ENCODE measurements at regions not wholly inside any gene's neighbourhood (a gene's known extent, or its start where the extent isn't known, plus 50 kb on each side); places are given as distances from the start of the nearest gene placed in this dataset.

- ChIA-PET POLR2A (no interaction called here), CTCF (no interaction called here)
- no peak for TF ChIP-seq HDGF (IDR thresholded peaks at IDR 0.05; ENCODE audit: borderline replicate concordance)
- no peak for TF ChIP-seq ZNF384 (IDR thresholded peaks at IDR 0.05)
- no peak for TF ChIP-seq ELF4 (IDR thresholded peaks at IDR 0.05)
- no peak for TF ChIP-seq FOXA1 (IDR thresholded peaks at IDR 0.05)
- TF ChIP-seq NFRKB (IDR thresholded peaks at IDR 0.05): no peak
- TF ChIP-seq SP1 (IDR thresholded peaks at IDR 0.05): no peak
- no peak for TF ChIP-seq SUZ12 (IDR thresholded peaks at IDR 0.05)
- no peak for TF ChIP-seq FOXK2 (IDR thresholded peaks at IDR 0.05)
- TF ChIP-seq, protein P1, sequence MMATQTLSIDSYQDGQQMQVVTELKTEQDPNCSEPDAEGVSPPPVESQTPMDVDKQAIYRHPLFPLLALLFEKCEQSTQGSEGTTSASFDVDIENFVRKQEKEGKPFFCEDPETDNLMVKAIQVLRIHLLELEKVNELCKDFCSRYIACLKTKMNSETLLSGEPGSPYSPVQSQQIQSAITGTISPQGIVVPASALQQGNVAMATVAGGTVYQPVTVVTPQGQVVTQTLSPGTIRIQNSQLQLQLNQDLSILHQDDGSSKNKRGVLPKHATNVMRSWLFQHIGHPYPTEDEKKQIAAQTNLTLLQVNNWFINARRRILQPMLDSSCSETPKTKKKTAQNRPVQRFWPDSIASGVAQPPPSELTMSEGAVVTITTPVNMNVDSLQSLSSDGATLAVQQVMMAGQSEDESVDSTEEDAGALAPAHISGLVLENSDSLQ (IDR thresholded peaks at IDR 0.05): no peak
- TF ChIP-seq TARDBP (IDR thresholded peaks at IDR 0.05): no peak
- DNase-seq (ENCODE audit: extremely low spot score): no peak
Measured at GRCh38 chr3:144102421-144102820, 130.8 kb downstream of the DIPK2A start.

- DNase-seq (ENCODE audit: extremely low spot score): no peak
- POLR2A ChIA-PET: no interaction called here
- TF ChIP-seq ZNF384 (IDR thresholded peaks at IDR 0.05) (no peak), ELF4 (IDR thresholded peaks at IDR 0.05) (no peak), NFRKB (IDR thresholded peaks at IDR 0.05) (no peak), FOXM1 (IDR thresholded peaks at IDR 0.05; ENCODE audit: borderline replicate concordance) (no peak), TARDBP (IDR thresholded peaks at IDR 0.05) (no peak), FOXA1 (IDR thresholded peaks at IDR 0.05) (no peak), CTBP1 (IDR thresholded peaks at IDR 0.05; ENCODE audit: borderline replicate concordance) (no peak), LEF1 (IDR thresholded peaks at IDR 0.05; ENCODE audit: borderline replicate concordance) (no peak), SUZ12 (IDR thresholded peaks at IDR 0.05) (no peak)
- CTCF ChIA-PET: no interaction called here
Measured at GRCh38 chr3:144104186-144104585, 132.6 kb downstream of the DIPK2A start.

GRCh38 chr3:144104679-144105078 lies 133.1 kb downstream of the DIPK2A start:
- no peak for DNase-seq (ENCODE audit: extremely low spot score)
- TF ChIP-seq TARDBP (IDR thresholded peaks at IDR 0.05) (no peak), ARNT (IDR thresholded peaks at IDR 0.05) (no peak), ELF4 (IDR thresholded peaks at IDR 0.05) (no peak), FOXK2 (IDR thresholded peaks at IDR 0.05) (no peak), BHLHE40 (IDR thresholded peaks at IDR 0.05; ENCODE audit: borderline replicate concordance) (no peak), FOXA1 (IDR thresholded peaks at IDR 0.05) (no peak), HDGF (IDR thresholded peaks at IDR 0.05; ENCODE audit: borderline replicate concordance) (no peak), CTBP1 (IDR thresholded peaks at IDR 0.05; ENCODE audit: borderline replicate concordance) (no peak), NFRKB (IDR thresholded peaks at IDR 0.05) (no peak), SP1 (IDR thresholded peaks at IDR 0.05) (no peak), FOXM1 (IDR thresholded peaks at IDR 0.05; ENCODE audit: borderline replicate concordance) (no peak), ZNF384 (IDR thresholded peaks at IDR 0.05) (no peak), L3MBTL2 (conservative IDR thresholded peaks at IDR 0.05) (no peak), SUZ12 (IDR thresholded peaks at IDR 0.05) (no peak), LEF1 (IDR thresholded peaks at IDR 0.05; ENCODE audit: borderline replicate concordance) (no peak)
- TF ChIP-seq, protein P1 (IDR thresholded peaks at IDR 0.05): no peak
- CTCF ChIA-PET: no interaction called here
- POLR2A ChIA-PET: no interaction called here

GRCh38 chr3:144105542-144105941 lies 133.9 kb downstream of the DIPK2A start:
- no peak for DNase-seq (ENCODE audit: extremely low spot score)
- ChIA-PET POLR2A (no interaction called here), CTCF (no interaction called here)
- TF ChIP-seq FOXK2 (IDR thresholded peaks at IDR 0.05) (no peak), CTBP1 (IDR thresholded peaks at IDR 0.05; ENCODE audit: borderline replicate concordance) (no peak), ARNT (IDR thresholded peaks at IDR 0.05) (no peak), ZNF384 (IDR thresholded peaks at IDR 0.05) (no peak), FOXM1 (IDR thresholded peaks at IDR 0.05; ENCODE audit: borderline replicate concordance) (no peak), L3MBTL2 (conservative IDR thresholded peaks at IDR 0.05) (no peak), HDGF (IDR thresholded peaks at IDR 0.05; ENCODE audit: borderline replicate concordance) (no peak), SUZ12 (IDR thresholded peaks at IDR 0.05) (no peak), TARDBP (IDR thresholded peaks at IDR 0.05) (no peak), NFRKB (IDR thresholded peaks at IDR 0.05) (no peak), SP1 (IDR thresholded peaks at IDR 0.05) (no peak), FOXA1 (IDR thresholded peaks at IDR 0.05) (no peak), BHLHE40 (IDR thresholded peaks at IDR 0.05; ENCODE audit: borderline replicate concordance) (no peak), LEF1 (IDR thresholded peaks at IDR 0.05; ENCODE audit: borderline replicate concordance) (no peak), ELF4 (IDR thresholded peaks at IDR 0.05) (no peak)
- TF ChIP-seq, protein P1 (IDR thresholded peaks at IDR 0.05): no peak

- TF ChIP-seq TARDBP (IDR thresholded peaks at IDR 0.05): no peak
- TF ChIP-seq, protein P1 (IDR thresholded peaks at IDR 0.05): peak; percentile 53
- no peak for TF ChIP-seq CTBP1 (IDR thresholded peaks at IDR 0.05; ENCODE audit: borderline replicate concordance)
- no peak for TF ChIP-seq SP1 (IDR thresholded peaks at IDR 0.05)
- TF ChIP-seq ZNF384 (IDR thresholded peaks at IDR 0.05): no peak
- ChIA-PET POLR2A (no interaction called here), CTCF (no interaction called here)
- no peak for DNase-seq (ENCODE audit: extremely low spot score)
Measured at GRCh38 chr3:144106970-144107369, 135.3 kb downstream of the DIPK2A start.

DNA sequence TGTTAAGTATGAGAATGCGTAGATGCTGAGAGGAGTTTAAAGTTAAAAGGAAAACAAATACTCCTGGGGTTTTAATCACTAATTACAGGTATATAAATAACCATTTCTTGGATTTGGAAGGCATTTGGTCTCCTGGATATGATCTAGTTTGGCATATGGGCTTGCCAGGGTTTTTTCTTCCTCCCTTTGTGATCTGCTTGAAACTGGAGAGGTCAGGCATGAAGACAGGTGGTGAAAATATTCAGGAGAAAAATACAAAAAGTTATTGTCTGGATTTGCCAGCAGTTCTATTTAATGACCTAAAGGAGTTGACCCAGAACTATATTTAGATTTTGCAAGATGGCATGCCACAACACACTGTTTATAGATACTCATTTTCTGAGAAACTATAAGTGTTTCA lies 136.3 kb downstream of the DIPK2A start:
- ChIA-PET POLR2A (no interaction called here), CTCF (no interaction called here)
- TF ChIP-seq, protein P1 (IDR thresholded peaks at IDR 0.05): no peak
- no peak for TF ChIP-seq ZNF384 (IDR thresholded peaks at IDR 0.05)
- TF ChIP-seq FOXM1 (IDR thresholded peaks at IDR 0.05; ENCODE audit: borderline replicate concordance): no peak
- no peak for TF ChIP-seq ELF4 (IDR thresholded peaks at IDR 0.05)

More for the DNA sequence above, 136.3 kb downstream of the DIPK2A start:
- no peak for DNase-seq (ENCODE audit: extremely low spot score)
